ENCODE measurements at regions not wholly inside any gene's neighbourhood (a gene's known extent, or its start where the extent isn't known, plus 50 kb on each side); places are given as distances from the start of the nearest gene placed in this dataset.
"Not testable (repeated sequence)": the region's sequence is repeated elsewhere in the genome, so short reads cannot be mapped to it uniquely, and the experiment has no call there.

- H3K9me3 ChIP-seq, result no peaks in the 10 kb centered on the region
- H3K4me1 ChIP-seq, result no peaks in the 10 kb centered on the region
- TF ChIP-seq CTCF (IDR thresholded peaks at IDR 0.05) (no peak), POLR2AphosphoS5 (IDR thresholded peaks at IDR 0.05) (no peak)
- WGBS, result 62% methylated on average over 4 of the region's 4 CpGs
- H3K27me3 ChIP-seq, result no peaks in the 10 kb centered on the region
- H3K27ac ChIP-seq, result no peak overlapping the region
- H3K36me3 ChIP-seq, result no peaks in the 10 kb centered on the region
- no peak for DNase-seq (ENCODE audit: low spot score in 2 of 2)
- no peak overlapping the region for H3K4me3 ChIP-seq
Measured at GRCh38 chrX:138858438-138858837, 146.9 kb upstream of the FGF13 start.

GRCh38 chrX:138856881-138857604, 145.5 kb upstream of the FGF13 start:
- H3K36me3 ChIP-seq, result no peaks in the 10 kb centered on the region
- H3K4me1 ChIP-seq, result no peaks in the 10 kb centered on the region
- no peaks in the 10 kb centered on the region for H3K27me3 ChIP-seq
- H3K4me3 ChIP-seq, result no peak overlapping the region
- TF ChIP-seq CTCF (IDR thresholded peaks at IDR 0.05) (no peak), POLR2AphosphoS5 (IDR thresholded peaks at IDR 0.05) (no peak), EP300 (IDR thresholded peaks at IDR 0.05) (no peak), POLR2A (IDR thresholded peaks at IDR 0.05) (no peak)
- no peak overlapping the region for H3K27ac ChIP-seq
- DNase-seq (ENCODE audit: low spot score in 2 of 2), result no peak
- 81% methylated on average over 12 of the region's 12 CpGs for WGBS
- no peaks in the 10 kb centered on the region for H3K9me3 ChIP-seq

- no peaks in the 10 kb centered on the region for H3K36me3 ChIP-seq
- no peak overlapping the region for H3K27ac ChIP-seq
- 64% methylated on average over 2 of the region's 2 CpGs for WGBS
- no peak overlapping the region for H3K4me3 ChIP-seq
- H3K27me3 ChIP-seq, result no peaks in the 10 kb centered on the region
- TF ChIP-seq EP300 (IDR thresholded peaks at IDR 0.05), result no peak
- no peaks in the 10 kb centered on the region for H3K9me3 ChIP-seq
- no peak for DNase-seq (ENCODE audit: low spot score in 2 of 2)
- H3K4me1 ChIP-seq, result no peaks in the 10 kb centered on the region
Measured at GRCh38 chrX:138853936-138854335, 142.4 kb upstream of the FGF13 start.

GRCh38 chrX:138849521-138849920, 138.0 kb upstream of the FGF13 start:
- H3K36me3 ChIP-seq, result no peaks in the 10 kb centered on the region
- DNase-seq (ENCODE audit: low spot score in 2 of 2), result no peak
- 67% methylated on average over 2 of the region's 2 CpGs for WGBS
- no peaks in the 10 kb centered on the region for H3K9me3 ChIP-seq
- TF ChIP-seq POLR2AphosphoS5 (IDR thresholded peaks at IDR 0.05), result no peak
- TF ChIP-seq CTCF (IDR thresholded peaks at IDR 0.05), result no peak
- TF ChIP-seq EP300 (IDR thresholded peaks at IDR 0.05), result no peak
- TF ChIP-seq POLR2A (IDR thresholded peaks at IDR 0.05), result no peak
- H3K27me3 ChIP-seq, result no peaks in the 10 kb centered on the region
- no peak overlapping the region for H3K27ac ChIP-seq
- H3K4me3 ChIP-seq, result no peak overlapping the region
- no peaks in the 10 kb centered on the region for H3K4me1 ChIP-seq

GRCh38 chrX:138847930-138848329, 136.4 kb upstream of the FGF13 start:
- no peaks in the 10 kb centered on the region for H3K36me3 ChIP-seq
- TF ChIP-seq CTCF (IDR thresholded peaks at IDR 0.05), result no peak
- TF ChIP-seq POLR2A (IDR thresholded peaks at IDR 0.05), result no peak
- TF ChIP-seq POLR2AphosphoS5 (IDR thresholded peaks at IDR 0.05), result no peak
- TF ChIP-seq EP300 (IDR thresholded peaks at IDR 0.05), result no peak
- no peaks in the 10 kb centered on the region for H3K4me1 ChIP-seq
- no peak overlapping the region for H3K4me3 ChIP-seq
- no peak overlapping the region for H3K27ac ChIP-seq
- 65% methylated on average over 3 of the region's 3 CpGs for WGBS
- H3K27me3 ChIP-seq, result no peaks in the 10 kb centered on the region
- no peak for DNase-seq (ENCODE audit: low spot score in 2 of 2)
- H3K9me3 ChIP-seq, result no peaks in the 10 kb centered on the region

- no peak for DNase-seq (ENCODE audit: low spot score in 2 of 2)
Measured at GRCh38 chrX:138845786-138846185, 134.3 kb upstream of the FGF13 start.

GRCh38 chrX:138807400-138807799, 95.9 kb upstream of the FGF13 start:
- 81% methylated on average over 1 of the region's 1 CpG for WGBS
- DNase-seq (ENCODE audit: low spot score in 2 of 2); H3K4me1 ChIP-seq; H3K27ac ChIP-seq; H3K9me3 ChIP-seq; H3K27me3 ChIP-seq; H3K4me3 ChIP-seq; H3K36me3 ChIP-seq: not testable (repeated sequence)

More at GRCh38 chrX:138845786-138846185, 134.3 kb upstream of the FGF13 start:
- Histone ChIP-seq H3K27ac (no peak overlapping the region), H3K9me3 (no peaks in the 10 kb centered on the region), H3K36me3 (no peaks in the 10 kb centered on the region), H3K27me3 (no peaks in the 10 kb centered on the region), H3K4me3 (no peak overlapping the region), H3K4me1 (no peaks in the 10 kb centered on the region)
- TF ChIP-seq POLR2A (IDR thresholded peaks at IDR 0.05) (no peak), EP300 (IDR thresholded peaks at IDR 0.05) (no peak), POLR2AphosphoS5 (IDR thresholded peaks at IDR 0.05) (no peak), CTCF (IDR thresholded peaks at IDR 0.05) (no peak)
- 47% methylated on average over 3 of the region's 3 CpGs for WGBS
